GM12878 (cell line): ENCODE measurements at regions not wholly inside any gene's neighbourhood (a gene's known extent, or its start where the extent isn't known, plus 50 kb on each side); places are given as distances from the start of the nearest gene placed in this dataset.

Experiments used
- MAX ChIP-seq: IDR thresholded peaks from 2 replicates; pipeline ENCODE4 v1.6.1; 2012; ENCODE audit warnings: low read depth, low read length, improper control_type of control experiment
- MXI1 ChIP-seq: fragments of 150-350 bp; IDR thresholded peaks from 2 replicates; pipeline ENCODE4 v1.6.1; 2011; ENCODE audit warnings: low read depth, mild to moderate bottlenecking, inconsistent platforms, low read length, improper control_type of control experiment
- MYC ChIP-seq: IDR thresholded peaks from 2 replicates; pipeline ENCODE4 v1.6.1; 2011; ENCODE audit warnings: mild to moderate bottlenecking, low read length, moderate library complexity, inconsistent platforms; ENCODE audit not compliant: insufficient read depth, insufficient replicate concordance, insufficient read length, severe bottlenecking
- PAX5 ChIP-seq: IDR thresholded peaks from 2 replicates; pipeline ENCODE4 v1.6.1; 2011; ENCODE audit warnings: low read depth, low read length, borderline replicate concordance
- SUPT20H ChIP-seq: IDR thresholded peaks from 2 replicates; pipeline ENCODE4 v1.6.1; 2011; ENCODE audit warnings: low read depth, mild to moderate bottlenecking, low read length, moderate library complexity, borderline replicate concordance; ENCODE audit not compliant: control insufficient read depth
- TAF1 ChIP-seq: IDR thresholded peaks from 2 replicates; pipeline ENCODE4 v1.6.1; 2011; ENCODE audit warnings: mild to moderate bottlenecking, low read depth, low read length, borderline replicate concordance
- ZNF24 ChIP-seq: fragments of 450-650 bp; IDR thresholded peaks from 2 replicates; pipeline ENCODE4 v1.6.1; 2017; ENCODE audit warnings: antibody characterized with exemption, mild to moderate bottlenecking

DNA sequence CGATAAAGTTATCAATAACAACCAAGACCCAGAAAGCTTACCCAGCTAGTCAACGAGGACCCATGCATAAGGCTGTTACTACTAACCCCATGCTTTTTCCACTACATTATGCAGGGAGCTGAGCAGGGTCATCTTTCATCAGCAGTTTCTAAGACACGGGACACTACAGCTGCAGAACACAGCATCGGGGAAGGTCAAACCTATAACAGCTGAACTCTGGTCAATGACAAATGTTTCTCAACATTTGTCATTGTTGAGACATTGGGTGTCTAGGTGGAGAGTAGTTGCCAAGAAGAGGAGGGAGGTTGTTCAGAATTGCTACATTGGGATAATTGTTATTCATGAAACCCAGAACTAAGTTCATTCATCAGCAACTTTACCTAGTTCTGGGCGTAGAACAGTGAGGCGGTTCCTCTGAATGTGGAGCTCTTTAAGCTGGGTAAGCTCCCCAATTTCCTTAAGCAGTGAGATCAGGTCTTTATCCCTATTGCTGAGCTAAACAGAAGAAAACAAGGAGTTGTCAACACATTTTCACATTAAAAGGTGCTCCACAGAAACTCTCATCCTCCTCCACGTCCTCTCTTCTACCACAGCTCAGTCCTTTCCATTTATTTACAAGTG is 105.6 kb downstream of the ZNF22 start:
- TF ChIP-seq TAF1 (no peak), MAX (no peak), SUPT20H (no peak), MXI1 (no peak), PAX5 (no peak), MYC (no peak), ZNF24 (no peak)
